GM19372 (cell line): ENCODE measurements at regions not wholly inside any gene's neighbourhood (a gene's known extent, or its start where the extent isn't known, plus 50 kb on each side); places are given as distances from the start of the nearest gene placed in this dataset.

Source experiments
- ATAC-seq: cut with Tn5 transposase; IDR thresholded peaks from one replicate; pipeline ENCODE4 v1.9.1; 2021; ENCODE audit warnings: mild to moderate bottlenecking, low read depth, moderate library complexity; ENCODE audit not compliant: unreplicated experiment

DNA sequence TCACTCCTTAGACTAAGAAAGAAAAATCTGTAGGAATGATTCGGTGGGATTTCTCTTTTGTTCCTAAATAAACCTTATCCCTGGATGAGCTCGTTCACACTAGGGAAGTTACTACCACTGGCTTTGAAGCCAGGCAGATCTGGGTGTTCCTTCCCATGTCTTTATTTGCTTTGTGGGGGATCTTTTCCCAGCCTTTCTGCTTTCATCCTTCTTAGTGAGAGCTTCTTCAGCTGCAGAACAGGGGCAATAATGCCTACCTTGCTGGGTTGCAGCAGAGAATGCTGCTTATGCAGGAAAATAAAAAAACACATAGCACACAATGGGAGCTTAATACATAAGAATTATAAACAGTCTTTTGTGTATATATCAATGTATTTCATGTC is 292.1 kb downstream of the SOX11 start:
- ATAC-seq = no peak

DNA sequence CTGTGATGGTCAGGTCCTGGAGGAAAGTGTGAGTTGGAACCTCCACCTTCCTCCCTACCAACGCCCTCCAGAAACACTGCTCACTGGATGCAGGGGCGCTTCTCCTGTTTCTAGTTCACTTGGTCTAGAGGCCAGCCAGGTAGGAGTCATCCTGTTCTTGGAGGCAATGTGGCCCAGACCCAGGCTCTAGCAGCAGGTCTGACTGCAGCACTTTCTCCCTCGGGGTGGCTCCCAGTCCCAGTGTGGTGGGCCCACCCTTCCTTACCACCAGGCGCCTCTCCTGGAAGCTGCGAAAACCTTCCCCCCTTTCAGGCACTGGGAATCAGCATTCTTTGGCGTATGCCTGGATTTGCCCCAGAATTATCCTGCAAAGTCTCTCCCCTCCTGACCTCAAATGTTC is 292.8 kb downstream of the SOX11 start:
- no peak for ATAC-seq

DNA sequence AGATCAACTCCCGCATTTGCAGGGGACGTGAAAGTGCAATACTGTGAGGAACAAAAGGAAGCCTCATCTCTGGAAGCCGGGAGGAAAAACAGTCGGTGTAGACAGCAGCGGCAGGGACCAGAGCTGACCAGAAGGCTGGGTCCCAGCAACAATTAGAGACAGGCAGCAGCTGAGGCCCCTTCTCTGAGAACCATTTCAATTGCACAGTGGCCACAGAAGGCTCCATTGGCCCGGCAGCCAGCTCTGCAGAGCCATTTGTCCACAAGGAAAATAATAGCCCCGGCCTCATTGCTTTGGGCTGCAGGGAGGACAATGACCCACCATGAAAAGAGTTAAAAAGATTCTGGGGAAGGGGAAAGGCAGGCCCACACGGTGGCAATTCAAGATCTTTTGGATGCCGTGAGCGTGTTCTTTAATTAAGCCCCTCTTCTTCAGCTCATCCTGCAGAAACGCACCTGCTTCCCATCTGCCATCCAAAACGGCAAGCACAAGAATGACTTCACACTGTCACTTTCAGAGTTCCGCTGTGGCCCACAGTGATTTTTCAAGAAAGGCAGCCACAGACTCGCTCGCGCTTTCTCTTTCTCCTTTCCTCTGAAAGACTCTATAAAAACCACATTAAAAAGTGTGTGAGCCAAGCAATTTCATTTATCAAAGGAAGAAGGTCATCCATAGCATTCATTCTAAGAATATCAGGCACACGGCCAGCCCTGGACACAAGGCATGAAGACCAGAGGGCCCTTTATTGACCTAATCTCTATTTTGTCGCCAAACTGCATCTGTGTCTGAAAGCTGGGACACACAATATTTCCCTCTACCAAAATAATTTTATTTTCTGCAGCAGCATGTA is 293.6 kb downstream of the SOX11 start:
- no peak for ATAC-seq

DNA sequence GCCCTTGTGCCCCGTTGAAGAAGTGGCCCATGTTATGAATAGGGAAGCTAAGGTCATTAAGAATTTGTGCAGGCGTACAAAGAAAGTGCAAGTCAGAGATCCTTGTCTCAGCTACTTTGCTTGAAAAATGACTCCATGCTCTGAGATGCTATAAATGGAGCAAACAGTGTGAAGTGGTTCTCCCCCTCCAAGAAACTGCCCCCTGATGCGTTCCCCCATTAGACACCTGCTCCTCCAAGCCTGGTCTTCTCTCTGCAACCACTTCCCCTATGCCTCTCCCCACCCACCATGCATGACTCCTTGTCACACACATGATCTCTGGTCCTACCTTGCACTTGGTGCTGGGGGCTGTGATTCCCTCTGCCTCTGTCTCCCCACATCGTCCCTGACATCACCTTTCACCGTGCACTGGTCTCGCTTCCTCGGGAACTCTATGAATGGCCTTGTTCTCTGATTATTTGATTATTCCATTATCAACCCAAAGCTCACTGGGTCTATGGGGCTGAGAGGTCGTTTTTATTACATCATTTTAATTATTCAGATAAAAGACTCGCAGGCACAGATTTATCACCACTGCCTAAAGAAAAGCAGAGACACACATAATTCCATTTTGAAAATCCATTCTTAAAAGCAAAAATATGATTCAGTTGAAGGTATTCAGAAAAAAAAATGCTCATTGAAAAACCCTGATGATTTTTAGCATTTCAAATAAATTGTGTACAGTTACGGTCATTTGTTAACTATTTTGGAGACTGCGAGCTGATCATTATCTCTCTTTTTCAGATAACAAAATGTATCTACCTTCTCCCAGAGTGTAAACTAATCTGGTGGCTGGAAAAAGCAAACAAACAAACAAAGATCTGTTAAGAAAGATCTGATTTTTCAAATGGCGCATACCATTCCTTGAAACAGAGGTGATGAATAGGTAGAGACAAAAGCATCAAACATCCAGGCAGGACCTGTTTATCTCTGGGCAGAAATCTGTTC is 294.9 kb downstream of the SOX11 start:
- ATAC-seq = no peak

DNA sequence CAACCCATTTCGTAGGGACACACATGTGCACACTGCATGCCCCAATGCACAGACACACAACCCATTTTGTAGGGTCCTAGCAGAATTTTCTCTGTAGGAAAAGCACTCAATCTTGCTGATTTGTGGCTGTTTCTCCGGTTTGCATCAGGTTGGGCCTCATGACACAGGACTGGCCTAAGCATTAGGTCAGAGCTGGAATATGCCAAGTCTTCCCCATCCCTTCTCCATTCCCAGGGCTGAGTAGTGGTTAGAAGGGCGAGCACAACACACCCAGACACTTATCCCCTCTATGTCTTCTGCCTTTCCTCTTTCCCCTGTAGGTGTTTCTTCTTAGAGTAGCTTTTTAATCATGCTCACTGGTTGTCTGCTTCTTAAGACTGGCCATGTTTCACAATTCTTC is 295.9 kb downstream of the SOX11 start:
- no peak for ATAC-seq

DNA sequence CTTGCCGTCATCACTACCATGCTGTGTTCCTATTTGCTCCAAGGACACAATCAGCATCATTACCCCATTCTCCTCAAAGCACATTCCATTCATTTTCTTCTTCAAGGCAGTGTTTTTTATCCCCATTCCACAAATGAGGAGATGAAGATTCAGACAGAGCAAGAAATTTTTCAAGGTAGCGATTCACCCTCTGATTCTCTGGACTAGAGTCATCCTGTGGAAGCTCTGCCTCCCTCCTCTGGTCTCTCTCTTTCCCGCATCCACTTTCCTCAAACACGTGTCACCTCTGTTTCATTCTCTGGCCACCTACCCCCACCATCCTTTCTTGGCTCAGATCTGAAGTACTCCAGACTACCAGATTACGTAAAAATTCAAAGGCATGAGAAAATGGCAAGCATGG is 297.9 kb downstream of the SOX11 start:
- ATAC-seq = no peak

DNA sequence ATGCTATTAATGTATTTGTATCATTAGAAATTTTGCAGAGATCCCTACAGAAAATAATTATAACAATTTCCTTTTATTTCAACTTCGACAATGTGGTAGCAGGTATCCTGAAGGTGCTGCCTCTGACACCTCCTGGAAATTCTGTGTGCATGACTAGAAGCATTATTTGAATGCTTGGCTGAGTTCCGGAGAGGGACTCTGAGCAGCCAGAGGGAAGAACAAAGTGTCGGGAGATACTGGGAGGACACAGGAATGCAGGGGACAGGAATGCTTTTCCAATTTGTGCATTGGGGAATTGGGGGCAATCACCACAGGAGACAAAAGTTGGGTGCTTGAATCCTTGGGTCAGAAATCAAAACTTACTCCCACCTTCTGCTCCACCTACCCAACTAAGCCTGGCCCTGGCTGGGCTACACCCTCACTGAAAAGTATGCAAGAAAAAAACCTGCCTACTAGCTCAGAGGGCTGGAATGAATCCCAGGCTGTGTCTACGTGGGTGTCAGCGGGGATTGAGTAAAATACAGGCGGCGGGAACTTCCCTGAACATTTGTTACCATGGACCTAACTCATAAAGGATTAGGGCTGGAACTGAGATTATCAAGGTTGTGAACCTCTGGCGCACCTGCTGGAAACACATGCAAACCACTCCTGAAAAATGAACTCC is 299.3 kb downstream of the SOX11 start:
- no peak for ATAC-seq

DNA sequence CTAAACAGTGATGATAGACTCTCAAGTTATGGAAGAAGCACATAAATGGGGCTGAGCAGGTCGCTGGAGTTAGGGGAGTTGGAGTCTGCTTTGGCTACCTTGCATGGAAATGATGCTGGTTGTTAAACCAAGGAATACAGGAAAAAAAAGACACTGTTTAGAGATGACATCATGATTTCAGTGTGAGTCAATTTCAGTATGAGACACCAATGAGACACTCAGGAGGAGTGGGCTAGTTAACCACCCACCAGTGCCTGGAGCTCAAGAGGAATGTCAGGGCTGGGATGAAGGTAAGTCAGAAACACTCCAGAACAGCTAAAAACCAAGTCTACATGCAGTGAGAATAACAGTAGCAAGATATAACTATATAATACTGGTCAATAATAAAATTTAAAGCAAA is 303.6 kb downstream of the SOX11 start:
- ATAC-seq = no peak

DNA sequence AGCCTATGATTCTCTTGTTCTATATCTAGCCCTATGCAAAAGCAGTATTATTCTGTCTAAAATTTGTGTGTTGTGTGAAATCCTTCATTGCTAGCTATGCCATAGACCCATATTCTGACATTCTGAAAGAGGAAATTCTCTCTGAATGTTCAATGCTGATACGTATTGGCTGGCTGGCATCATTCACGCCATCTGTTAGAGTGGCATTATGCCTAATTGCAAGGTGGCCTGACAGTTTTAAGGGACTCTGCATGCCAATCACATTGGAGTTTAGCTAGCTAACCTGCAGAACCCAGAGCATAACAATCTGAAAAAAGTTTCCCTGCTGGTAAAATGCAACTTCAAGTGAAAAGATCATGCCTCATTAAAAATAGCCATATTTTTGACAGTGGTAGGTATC is 316.0 kb downstream of the SOX11 start:
- ATAC-seq = no peak

DNA sequence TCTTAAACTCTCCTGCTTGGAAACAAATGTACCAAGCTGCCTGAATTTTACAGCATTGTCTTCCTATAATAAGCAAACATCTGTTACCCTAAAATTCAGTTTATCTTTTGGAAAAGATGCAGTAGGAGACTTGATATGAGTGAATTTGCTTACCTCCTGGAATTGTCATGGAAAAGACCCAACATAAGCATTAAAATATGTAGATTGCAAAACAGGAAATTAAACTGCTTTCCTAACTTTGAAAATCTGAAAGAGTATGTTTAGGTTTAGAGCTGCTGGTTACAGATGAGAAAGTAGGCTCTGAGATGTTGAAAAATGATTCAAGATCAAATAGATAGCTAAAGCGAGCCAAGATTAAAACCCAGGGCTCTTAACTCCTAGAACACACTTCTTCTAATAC is 316.5 kb downstream of the SOX11 start:
- ATAC-seq = no peak

DNA sequence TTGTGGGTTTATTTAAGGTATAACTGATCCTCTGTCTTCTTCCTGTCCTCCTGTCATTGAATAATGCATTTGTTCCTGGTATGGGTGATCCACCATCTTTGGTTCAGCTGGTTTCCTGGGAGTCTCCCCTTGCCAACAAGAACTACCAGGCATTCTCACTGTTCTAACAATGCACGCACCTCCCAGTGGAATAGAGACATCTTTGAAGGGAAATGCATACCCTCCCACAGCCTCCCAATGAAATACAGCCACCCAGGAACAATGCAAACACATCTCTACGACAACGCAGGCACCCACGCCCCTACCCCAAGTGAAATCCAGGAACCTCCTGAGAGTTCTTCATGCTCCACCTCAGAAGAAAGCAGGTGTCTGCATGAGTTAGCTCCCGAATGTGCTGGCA is 318.0 kb downstream of the SOX11 start:
- no peak for ATAC-seq

DNA sequence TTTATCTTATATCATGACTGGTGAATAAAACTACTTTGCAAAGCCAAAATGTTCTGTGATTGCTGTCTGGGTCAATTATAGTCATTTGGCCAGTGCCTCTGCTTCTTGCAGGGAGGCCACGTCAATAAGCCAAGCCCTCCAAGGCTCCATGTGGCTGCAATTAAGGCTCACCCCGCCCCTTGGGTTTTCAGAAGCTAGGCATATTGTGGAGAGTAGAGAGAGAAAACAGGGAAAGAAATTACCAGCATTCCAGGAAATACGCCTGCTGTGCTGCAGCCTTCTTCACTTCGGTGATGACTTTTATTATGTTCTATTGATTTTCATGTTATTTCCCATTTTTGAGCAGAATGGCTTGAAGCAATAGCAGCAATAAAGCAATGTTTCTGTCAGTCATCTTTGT is 319.7 kb downstream of the SOX11 start:
- no peak for ATAC-seq

DNA sequence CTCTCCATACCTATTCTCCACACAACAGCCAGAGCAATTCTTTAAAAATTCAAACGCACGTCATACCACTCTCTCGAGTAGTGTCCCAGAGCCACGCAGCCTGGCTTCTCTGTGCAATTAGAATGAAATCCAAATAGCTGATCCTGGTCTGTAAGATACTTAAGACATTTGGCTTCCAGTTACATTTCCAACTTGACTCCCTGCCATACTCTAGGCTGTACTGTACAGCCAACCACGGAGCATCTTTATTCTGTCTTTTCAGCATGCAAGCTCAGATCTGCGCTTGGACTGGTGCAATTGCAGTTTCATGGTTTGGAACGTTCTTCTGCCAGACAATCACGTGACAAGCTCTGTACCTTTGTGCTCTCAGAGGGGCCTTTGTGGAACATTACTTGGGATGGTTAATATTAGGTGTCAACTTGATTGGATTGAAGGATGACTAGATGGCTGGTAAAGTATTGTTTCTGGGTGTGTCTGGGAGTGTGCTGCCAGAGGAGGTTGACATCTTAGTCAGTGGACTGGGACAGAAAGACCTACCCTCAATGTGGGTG is 325.6 kb downstream of the SOX11 start:
- ATAC-seq = no peak

DNA sequence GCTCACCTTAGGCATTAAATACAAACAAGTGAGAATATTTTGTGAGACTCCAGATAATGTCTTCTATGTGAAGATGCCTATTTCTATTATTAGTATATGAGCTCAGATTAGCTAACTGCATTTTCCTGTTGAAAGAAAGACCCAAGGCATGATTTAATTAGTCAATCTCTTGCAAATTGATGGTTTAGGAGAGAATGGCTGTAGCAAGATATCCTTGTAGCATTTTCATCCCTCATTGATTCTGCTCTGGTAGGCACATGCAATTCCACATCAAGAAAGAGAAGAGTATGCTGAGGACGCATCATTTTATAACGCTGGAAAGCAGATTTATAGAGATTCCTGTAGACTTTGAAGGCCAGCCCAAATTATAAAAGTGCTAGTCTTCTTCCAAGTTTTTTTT is 332.0 kb downstream of the SOX11 start:
- no peak for ATAC-seq

DNA sequence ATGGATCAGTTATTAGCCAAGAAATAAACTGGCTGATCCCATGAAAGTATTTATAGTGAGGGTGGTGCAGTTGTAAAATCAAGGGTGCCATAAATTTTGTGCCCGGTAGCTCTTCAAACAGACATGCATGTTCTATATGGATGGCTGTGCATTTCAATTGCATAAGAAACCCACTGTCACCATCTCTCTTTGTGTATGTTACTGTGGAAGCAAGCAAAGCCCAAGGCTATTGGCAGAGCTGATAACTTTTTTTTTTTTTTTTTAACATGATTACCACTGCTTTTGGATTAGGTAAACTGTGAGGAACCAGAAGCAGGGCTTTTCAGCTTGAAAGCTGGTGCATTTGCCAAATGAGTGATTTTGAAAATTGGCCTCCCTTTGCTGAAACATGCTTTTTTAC is 332.6 kb downstream of the SOX11 start:
- no peak for ATAC-seq

DNA sequence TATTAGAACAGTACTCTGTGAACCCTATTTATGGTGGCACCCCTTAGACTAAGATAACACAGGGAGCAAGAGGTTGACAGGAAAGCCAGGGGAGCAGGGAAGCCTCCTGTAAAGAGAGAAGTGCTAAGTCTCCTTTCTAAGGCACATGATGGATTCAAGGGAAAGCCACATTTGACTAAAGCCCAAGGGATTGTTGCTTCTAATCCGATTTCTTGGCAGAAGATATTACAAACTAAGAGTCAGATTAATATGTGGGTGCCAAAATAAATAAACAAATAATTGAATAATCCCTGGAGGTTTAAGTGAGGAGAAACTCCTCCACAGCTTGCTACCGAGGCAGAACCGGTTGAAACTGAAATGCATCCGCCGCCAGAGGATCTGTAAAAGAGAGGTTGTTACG is 333.2 kb downstream of the SOX11 start:
- no peak for ATAC-seq

DNA sequence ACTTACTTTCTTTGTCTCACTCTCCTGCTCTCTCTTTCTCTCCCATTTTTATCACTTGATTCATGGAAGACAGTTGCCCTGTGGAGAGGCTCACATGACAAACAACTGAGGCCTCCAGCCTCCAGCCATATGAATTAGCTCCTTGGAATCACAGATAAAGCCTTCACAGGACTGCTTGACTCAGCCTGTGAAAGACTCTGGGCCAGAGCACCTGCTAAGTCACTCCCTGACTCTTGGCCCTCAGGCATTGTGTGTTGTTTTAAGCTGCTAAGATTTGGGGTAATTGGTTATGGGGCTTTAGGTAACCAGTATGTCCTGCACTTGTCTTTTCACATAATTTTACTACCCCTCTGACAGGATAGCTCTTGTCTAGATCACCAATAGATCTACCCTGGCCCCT is 334.9 kb downstream of the SOX11 start:
- no peak for ATAC-seq

DNA sequence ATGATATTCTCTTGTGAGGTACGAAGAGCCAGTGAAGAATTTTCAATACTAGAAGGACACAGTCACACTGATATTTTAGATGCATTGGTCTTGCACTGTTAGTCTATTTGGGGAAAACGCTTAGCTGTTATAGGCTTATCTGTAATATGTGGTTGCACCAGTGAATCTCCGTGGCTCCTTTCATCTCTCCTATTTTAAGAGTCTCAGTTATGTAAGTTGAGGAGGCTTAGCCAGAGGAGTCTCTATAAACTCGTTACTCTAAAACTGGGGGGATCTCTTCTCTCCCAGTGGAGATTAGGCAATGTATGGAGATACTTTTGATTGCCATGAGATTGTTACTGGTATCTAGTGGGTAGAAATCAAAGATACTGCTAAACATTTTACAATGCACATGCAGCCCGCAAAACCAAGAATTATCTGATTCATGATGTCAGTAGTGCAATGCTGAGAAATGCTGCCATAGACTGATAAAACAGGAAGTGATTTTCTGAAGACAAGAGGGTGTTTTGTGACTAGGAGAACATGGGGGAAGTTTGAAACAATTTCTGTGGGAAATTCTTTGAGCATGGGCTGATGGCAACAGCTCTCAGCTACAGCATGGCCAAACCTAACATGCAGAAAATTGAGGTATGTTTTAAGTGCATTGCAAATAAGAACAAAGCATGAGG is 339.1 kb downstream of the SOX11 start:
- ATAC-seq = no peak

DNA sequence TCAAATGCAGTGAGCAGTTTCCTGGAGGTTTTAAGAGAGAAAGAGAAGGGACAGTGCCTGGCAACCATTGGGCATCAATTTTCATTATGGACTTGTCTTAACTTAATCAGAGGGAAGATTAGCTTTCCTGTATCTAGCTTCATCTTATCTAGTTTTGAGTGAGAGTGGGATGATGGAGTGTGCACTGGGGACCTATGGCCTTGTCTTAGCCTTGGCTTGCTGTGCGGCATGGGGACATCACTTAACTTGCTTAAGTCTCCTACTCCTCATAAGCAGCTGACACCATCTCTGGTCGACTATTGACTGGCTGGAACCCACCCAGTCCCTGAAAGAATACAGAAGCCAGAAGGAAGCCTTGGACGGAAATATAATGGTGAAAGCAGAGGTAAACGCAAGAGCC is 344.0 kb downstream of the SOX11 start:
- ATAC-seq = no peak

DNA sequence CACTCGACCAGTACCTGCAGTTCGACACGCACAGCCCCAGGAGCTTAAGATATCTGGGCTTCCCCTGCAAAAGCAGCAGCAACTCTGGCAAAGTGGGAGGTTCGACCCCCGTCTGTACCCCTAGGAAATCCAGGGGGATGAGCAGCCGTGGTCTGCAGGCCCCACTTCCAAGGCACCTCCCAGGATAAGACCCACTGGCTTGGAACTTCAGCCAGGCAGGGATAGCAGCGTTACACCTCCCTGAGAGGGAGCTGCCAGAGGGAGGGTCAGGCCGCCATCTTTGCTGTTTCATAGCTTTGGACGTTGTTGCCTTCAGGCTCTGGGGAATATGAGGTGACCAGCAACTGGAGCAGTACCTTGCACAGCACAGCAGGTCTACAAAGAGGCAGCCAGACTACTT is 351.1 kb downstream of the SOX11 start:
- no peak for ATAC-seq
